ENCODE measurements at regions not wholly inside any gene's neighbourhood (a gene's known extent, or its start where the extent isn't known, plus 50 kb on each side); places are given as distances from the start of the nearest gene placed in this dataset.

DNA sequence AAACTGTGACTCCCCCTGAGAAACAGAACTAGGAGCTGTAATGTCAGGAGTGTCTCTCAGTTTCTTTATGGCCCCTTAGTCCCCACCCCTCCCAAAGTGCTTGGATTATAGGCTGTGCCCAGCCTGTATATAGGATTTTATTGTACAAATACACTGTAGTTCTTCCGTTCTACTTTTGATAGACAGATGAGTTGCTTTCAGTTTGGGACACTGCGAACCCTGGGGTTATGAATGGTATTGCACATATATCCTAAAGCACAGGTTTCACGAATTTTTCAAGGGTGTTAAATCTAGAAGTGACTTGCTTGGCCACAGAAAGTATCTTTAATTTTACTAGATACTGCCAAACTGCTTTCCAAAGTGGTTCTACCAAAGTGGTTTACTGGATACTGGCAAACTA, 152.9 kb upstream of the ATXN1 start:
- H3K9me3 ChIP-seq (ENCODE audit: control insufficient read depth, low read depth, low read length): no peaks in the 10 kb centered on the region
- H3K27ac ChIP-seq (ENCODE audit: low read length): no peak overlapping the region
- H3K9ac ChIP-seq (ENCODE audit: low read length): no peak overlapping the region
- no peaks in the 10 kb centered on the region for H3K4me1 ChIP-seq (ENCODE audit: control insufficient read depth, low read depth, low read length)
- H3K27me3 ChIP-seq (ENCODE audit: control insufficient read depth, insufficient read depth, low read length): no peaks in the 10 kb centered on the region
- H3K4me3 ChIP-seq (ENCODE audit: low read length): no peak overlapping the region
- H3K36me3 ChIP-seq (ENCODE audit: control insufficient read depth, low read depth, low read length): no peaks in the 10 kb centered on the region

DNA sequence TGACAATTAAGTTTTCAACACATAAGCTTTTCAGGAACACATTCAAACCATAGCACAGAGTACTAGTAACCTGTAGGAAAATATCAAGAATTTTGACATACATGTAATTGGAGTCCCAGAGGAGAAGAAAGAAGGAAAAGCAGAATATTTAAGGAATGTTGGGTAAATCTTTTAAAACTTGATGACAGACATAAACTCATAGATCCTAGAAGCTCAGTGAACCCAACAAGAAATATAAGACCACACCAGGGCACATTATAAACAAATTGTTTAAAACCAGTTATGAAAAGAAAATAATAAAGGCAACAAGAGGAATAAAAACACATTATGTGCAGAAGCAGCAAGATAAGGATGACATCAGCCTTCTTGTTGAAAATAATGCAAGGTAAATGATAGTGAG, 151.5 kb upstream of the ATXN1 start:
- Histone ChIP-seq H3K4me3 (ENCODE audit: low read length) (no peak overlapping the region), H3K27me3 (ENCODE audit: control insufficient read depth, insufficient read depth, low read length) (no peaks in the 10 kb centered on the region), H3K4me1 (ENCODE audit: control insufficient read depth, low read depth, low read length) (no peaks in the 10 kb centered on the region), H3K9me3 (ENCODE audit: control insufficient read depth, low read depth, low read length) (no peaks in the 10 kb centered on the region), H3K36me3 (ENCODE audit: control insufficient read depth, low read depth, low read length) (no peaks in the 10 kb centered on the region), H3K9ac (ENCODE audit: low read length) (no peak overlapping the region), H3K27ac (ENCODE audit: low read length) (no peak overlapping the region)

DNA sequence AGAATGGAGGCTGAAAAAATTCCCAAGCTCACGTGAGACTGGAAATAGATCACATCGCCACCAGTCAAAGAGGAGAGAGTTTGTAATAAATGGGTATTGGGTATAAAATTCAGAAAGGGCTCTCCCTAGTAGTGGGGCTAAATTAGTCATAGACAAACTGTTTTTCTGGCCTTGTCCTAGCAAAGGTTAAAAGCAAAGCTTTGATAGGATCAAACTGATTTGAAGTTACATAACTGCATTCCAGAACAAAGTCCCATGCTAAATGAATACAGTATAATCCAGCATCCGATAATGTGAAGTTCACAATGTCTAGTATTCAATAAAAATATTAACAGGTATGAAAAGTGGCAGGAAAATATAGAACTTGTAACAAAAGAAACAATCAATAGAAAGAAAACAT, 149.8 kb upstream of the ATXN1 start:
- Histone ChIP-seq H3K9ac (ENCODE audit: low read length) (no peak overlapping the region), H3K4me3 (ENCODE audit: low read length) (no peak overlapping the region), H3K4me1 (ENCODE audit: control insufficient read depth, low read depth, low read length) (no peaks in the 10 kb centered on the region), H3K27me3 (ENCODE audit: control insufficient read depth, insufficient read depth, low read length) (no peaks in the 10 kb centered on the region), H3K9me3 (ENCODE audit: control insufficient read depth, low read depth, low read length) (no peaks in the 10 kb centered on the region), H3K36me3 (ENCODE audit: control insufficient read depth, low read depth, low read length) (no peaks in the 10 kb centered on the region), H3K27ac (ENCODE audit: low read length) (no peak overlapping the region)

DNA sequence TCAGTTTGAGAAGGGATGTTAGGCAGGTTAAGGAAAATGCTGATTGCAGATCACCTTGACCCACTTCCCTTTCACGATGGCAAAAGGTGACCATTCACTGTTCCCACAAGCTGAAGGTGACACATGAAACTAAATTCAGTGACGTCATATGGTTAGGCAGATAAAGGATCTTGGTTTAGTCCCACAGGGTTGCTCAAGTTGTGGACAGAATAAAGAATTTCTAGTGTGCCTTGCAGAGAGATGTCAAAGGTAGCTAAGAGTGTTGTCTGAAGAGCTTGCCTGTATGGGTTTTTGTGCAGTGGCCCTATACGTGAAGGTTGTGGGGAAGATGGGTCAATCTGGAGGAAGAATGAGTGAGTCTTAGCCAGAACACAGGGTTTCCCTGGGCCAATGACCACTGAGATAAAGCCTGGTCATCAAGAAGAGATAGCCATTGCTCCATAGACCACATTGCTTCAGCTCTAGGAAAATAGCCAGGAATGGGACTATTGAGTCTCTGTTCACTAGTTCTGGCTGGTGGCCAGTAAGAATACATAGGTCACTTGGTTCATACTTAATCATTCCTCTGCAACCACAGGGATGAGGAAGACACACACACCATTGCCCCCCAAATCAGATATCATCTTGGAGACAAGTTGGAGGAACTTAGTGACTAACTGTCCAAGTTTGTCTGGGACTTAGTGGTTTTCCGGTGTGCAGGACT, 148.5 kb upstream of the ATXN1 start:
- no peaks in the 10 kb centered on the region for H3K27me3 ChIP-seq (ENCODE audit: control insufficient read depth, insufficient read depth, low read length)
- H3K4me1 ChIP-seq (ENCODE audit: control insufficient read depth, low read depth, low read length): no peaks in the 10 kb centered on the region
- no peak overlapping the region for H3K4me3 ChIP-seq (ENCODE audit: low read length)
- no peaks in the 10 kb centered on the region for H3K9me3 ChIP-seq (ENCODE audit: control insufficient read depth, low read depth, low read length)
- H3K9ac ChIP-seq (ENCODE audit: low read length): no peak overlapping the region
- H3K36me3 ChIP-seq (ENCODE audit: control insufficient read depth, low read depth, low read length): no peaks in the 10 kb centered on the region
- no peak overlapping the region for H3K27ac ChIP-seq (ENCODE audit: low read length)

DNA sequence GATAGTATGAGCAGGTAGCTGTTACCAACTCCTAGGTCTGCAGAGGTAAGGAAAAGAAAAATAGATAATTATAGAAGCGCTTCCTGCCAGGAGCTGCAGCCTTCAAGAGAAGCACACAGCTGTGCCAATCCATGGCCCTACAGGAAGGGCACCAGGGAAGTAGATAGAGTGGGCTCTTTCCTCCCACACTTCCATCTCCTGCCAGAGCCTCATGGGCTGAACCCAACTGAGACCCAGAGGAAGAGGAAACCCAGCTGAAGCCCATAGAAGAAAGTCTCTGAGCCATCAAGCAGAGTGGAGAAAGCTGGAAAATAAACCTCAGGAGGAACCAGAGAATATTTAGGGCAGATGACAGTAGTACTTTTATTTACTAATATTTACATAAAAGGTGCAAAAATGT, 146.7 kb upstream of the ATXN1 start:
- no peaks in the 10 kb centered on the region for H3K36me3 ChIP-seq (ENCODE audit: control insufficient read depth, low read depth, low read length)
- H3K9ac ChIP-seq (ENCODE audit: low read length): no peak overlapping the region
- no peaks in the 10 kb centered on the region for H3K4me1 ChIP-seq (ENCODE audit: control insufficient read depth, low read depth, low read length)
- H3K27me3 ChIP-seq (ENCODE audit: control insufficient read depth, insufficient read depth, low read length): no peaks in the 10 kb centered on the region
- no peak overlapping the region for H3K4me3 ChIP-seq (ENCODE audit: low read length)
- H3K9me3 ChIP-seq (ENCODE audit: control insufficient read depth, low read depth, low read length): no peaks in the 10 kb centered on the region
- no peak overlapping the region for H3K27ac ChIP-seq (ENCODE audit: low read length)

DNA sequence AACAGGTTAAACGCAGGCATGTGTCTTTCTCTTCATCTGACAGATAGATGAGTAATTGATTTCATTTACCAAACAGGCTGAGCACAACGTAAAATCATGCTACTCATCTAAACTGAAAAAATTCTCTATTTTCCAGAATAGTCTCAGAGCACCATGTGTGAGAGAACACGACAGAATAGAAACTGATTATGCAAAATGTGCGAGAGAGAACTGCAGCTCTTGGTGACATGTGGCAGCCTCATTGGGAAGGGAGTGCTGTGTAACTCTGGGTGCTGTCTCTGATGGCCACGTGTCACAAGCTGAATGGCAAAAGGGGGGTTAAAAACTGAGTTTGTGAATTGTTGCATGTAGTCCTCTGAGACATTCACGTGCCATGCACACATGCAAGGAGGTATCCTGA, 143.7 kb upstream of the ATXN1 start:
- no peaks in the 10 kb centered on the region for H3K4me1 ChIP-seq (ENCODE audit: control insufficient read depth, low read depth, low read length)
- H3K9ac ChIP-seq (ENCODE audit: low read length): no peak overlapping the region
- no peaks in the 10 kb centered on the region for H3K27me3 ChIP-seq (ENCODE audit: control insufficient read depth, insufficient read depth, low read length)
- no peaks in the 10 kb centered on the region for H3K36me3 ChIP-seq (ENCODE audit: control insufficient read depth, low read depth, low read length)
- H3K4me3 ChIP-seq (ENCODE audit: low read length): no peak overlapping the region
- no peak overlapping the region for H3K27ac ChIP-seq (ENCODE audit: low read length)
- H3K9me3 ChIP-seq (ENCODE audit: control insufficient read depth, low read depth, low read length): no peaks in the 10 kb centered on the region

DNA sequence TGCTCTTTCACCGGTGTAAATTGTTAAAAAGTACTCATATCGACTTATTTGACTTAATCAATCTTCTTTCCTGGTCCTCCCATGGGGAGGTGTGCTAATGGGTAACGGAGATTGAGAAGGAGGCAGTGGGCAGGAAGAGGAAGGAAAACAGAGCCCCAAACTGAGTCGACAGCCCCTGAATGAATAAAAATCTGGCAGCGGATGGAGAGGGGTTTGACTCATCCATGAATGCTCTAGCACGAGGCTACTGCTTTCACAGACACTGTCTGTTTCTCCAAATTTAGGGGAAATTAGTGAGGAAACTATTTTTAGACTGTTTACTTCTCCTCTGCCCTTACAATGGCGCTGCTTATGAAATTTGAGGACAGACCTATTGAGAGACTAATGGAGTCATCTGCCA, 142.2 kb upstream of the ATXN1 start:
- Histone ChIP-seq H3K4me1 (ENCODE audit: control insufficient read depth, low read depth, low read length) (peaks cover 5% of the 10 kb centered on the region), H3K27ac (ENCODE audit: low read length) (no peak overlapping the region)

DNA sequence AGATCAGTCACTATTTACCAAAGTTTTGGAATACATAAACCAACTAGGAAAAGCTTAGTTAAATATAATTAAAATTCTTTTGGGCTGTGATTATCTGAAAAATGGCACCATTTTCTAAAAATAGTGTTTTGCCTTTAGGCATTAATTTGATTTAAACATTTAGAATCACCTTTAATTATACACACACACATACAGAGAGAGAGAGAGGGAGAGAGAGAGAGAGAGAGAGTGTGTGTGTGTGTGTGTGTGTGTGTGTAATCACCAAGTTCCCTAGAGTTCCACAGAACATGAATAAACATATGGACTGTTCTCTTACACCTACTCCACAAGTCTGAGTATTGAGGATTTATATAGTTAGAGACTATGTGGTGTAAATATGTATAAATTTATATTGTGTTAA, 141.2 kb upstream of the ATXN1 start:
- Histone ChIP-seq H3K27me3 (ENCODE audit: control insufficient read depth, insufficient read depth, low read length) (no peaks in the 10 kb centered on the region), H3K27ac (ENCODE audit: low read length) (no peak overlapping the region), H3K9me3 (ENCODE audit: control insufficient read depth, low read depth, low read length) (no peaks in the 10 kb centered on the region), H3K9ac (ENCODE audit: low read length) (no peak overlapping the region), H3K36me3 (ENCODE audit: control insufficient read depth, low read depth, low read length) (no peaks in the 10 kb centered on the region), H3K4me3 (ENCODE audit: low read length) (no peak overlapping the region), H3K4me1 (ENCODE audit: control insufficient read depth, low read depth, low read length) (peaks cover 5% of the 10 kb centered on the region)

More for the DNA sequence above, 142.2 kb upstream of the ATXN1 start:
- Histone ChIP-seq H3K4me3 (ENCODE audit: low read length) (no peak overlapping the region), H3K36me3 (ENCODE audit: control insufficient read depth, low read depth, low read length) (no peaks in the 10 kb centered on the region), H3K9me3 (ENCODE audit: control insufficient read depth, low read depth, low read length) (no peaks in the 10 kb centered on the region), H3K9ac (ENCODE audit: low read length) (no peak overlapping the region), H3K27me3 (ENCODE audit: control insufficient read depth, insufficient read depth, low read length) (no peaks in the 10 kb centered on the region)

DNA sequence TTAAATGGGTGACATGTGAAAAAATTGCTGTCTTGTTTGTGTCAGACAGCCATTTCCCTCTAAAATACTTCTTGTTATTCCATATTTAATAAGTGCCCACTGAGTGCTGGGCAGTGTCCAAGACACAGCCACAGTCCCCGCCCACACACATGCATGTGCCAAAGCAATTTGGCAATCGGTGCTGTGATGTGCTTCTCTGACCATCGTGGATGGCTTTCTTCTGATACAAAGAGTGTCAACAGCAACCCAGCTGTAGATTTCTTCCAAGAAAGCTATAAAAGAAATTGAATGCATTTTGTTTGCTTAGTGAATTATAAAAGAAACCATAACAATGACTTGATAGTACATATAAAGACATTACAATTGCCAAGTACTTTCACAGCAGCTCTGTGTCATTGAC, 140.5 kb upstream of the ATXN1 start:
- Histone ChIP-seq H3K4me1 (ENCODE audit: control insufficient read depth, low read depth, low read length) (peaks cover 5% of the 10 kb centered on the region), H3K9ac (ENCODE audit: low read length) (no peak overlapping the region), H3K36me3 (ENCODE audit: control insufficient read depth, low read depth, low read length) (no peaks in the 10 kb centered on the region), H3K27me3 (ENCODE audit: control insufficient read depth, insufficient read depth, low read length) (no peaks in the 10 kb centered on the region), H3K4me3 (ENCODE audit: low read length) (no peak overlapping the region), H3K9me3 (ENCODE audit: control insufficient read depth, low read depth, low read length) (no peaks in the 10 kb centered on the region), H3K27ac (ENCODE audit: low read length) (no peak overlapping the region)

DNA sequence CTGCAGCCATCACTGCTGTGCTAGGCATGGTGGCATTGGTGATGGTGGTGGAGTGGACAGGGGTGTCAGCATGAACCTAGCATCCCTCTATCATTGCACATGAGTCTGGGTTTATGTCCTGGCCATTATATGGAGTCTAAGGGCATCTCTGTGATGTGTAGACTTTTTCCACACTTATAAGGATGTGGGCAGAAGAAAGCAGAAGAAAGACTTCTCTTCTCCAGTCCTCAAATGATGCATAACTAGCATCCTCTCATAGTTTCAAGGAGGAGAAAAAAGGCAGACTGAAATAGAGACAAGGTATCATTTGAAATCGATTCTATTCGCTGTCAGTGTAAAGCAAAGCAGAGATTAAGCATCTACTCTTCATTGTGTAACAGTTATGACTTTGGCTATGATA, 140.0 kb upstream of the ATXN1 start:
- H3K4me1 ChIP-seq (ENCODE audit: control insufficient read depth, low read depth, low read length): peaks cover 5% of the 10 kb centered on the region
- H3K36me3 ChIP-seq (ENCODE audit: control insufficient read depth, low read depth, low read length): no peaks in the 10 kb centered on the region
- H3K4me3 ChIP-seq (ENCODE audit: low read length): no peak overlapping the region
- H3K9me3 ChIP-seq (ENCODE audit: control insufficient read depth, low read depth, low read length): no peaks in the 10 kb centered on the region
- no peak overlapping the region for H3K27ac ChIP-seq (ENCODE audit: low read length)
- no peaks in the 10 kb centered on the region for H3K27me3 ChIP-seq (ENCODE audit: control insufficient read depth, insufficient read depth, low read length)
- H3K9ac ChIP-seq (ENCODE audit: low read length): no peak overlapping the region

DNA sequence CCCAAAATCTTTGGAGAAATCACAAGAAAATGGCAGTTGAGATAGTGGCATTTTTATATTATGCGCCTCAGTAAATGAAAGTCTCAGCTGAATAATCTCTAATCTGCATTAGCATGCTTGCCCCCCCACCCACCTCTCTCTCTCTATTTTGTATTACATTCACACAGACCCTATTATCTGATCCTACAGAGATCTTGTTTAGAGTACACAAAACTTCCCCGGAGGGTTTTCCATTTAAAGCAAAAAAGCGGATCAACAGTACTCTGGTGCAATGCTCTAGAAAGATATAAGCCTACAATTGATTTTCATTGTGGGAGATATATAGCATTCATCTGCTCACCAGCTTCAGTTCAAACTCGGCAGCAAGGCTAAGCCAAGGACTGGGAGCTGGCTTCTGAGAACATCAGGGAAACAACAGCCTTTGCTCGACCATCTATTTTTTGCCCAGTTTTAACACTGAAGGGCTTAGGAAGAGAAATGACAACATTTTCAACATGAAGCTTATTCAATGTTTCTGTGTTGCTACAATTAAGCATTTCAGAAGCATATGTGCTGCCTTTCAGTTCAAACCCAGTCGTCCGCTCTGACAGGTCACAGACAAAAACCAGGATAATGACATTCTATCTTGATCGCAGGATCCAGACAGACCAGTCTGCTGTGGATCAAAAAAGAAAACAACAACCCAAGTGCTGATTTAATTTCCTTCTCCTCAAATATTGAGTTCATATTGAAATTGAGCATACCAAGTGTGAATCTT, 137.6 kb upstream of the ATXN1 start:
- Histone ChIP-seq H3K9me3 (ENCODE audit: control insufficient read depth, low read depth, low read length) (no peaks in the 10 kb centered on the region), H3K27ac (ENCODE audit: low read length) (no peak overlapping the region), H3K27me3 (ENCODE audit: control insufficient read depth, insufficient read depth, low read length) (no peaks in the 10 kb centered on the region), H3K4me3 (ENCODE audit: low read length) (no peak overlapping the region), H3K36me3 (ENCODE audit: control insufficient read depth, low read depth, low read length) (no peaks in the 10 kb centered on the region), H3K4me1 (ENCODE audit: control insufficient read depth, low read depth, low read length) (peaks cover 5% of the 10 kb centered on the region), H3K9ac (ENCODE audit: low read length) (no peak overlapping the region)

DNA sequence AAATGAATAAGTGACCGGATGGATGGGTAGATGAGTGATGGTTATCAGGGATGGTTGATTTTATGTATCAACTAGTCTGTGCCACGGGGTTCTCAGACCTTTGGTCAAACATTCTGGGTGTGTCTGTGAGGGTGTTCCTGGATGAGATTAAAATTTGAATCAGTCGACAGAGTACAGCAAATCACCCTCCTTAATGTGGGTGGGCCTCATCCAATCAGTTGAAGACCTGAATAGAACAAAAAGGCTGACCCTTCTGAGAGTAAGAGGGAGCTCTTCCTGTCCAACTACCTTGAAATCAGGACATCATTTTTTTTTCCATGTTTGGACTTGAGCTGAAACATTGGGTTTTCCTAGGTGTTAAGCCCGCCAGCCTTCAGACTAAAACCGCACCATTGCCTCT, 136.4 kb upstream of the ATXN1 start:
- no peak overlapping the region for H3K9ac ChIP-seq (ENCODE audit: low read length)
- H3K9me3 ChIP-seq (ENCODE audit: control insufficient read depth, low read depth, low read length): no peaks in the 10 kb centered on the region
- H3K27me3 ChIP-seq (ENCODE audit: control insufficient read depth, insufficient read depth, low read length): no peaks in the 10 kb centered on the region
- peaks cover 5% of the 10 kb centered on the region for H3K4me1 ChIP-seq (ENCODE audit: control insufficient read depth, low read depth, low read length)
- no peaks in the 10 kb centered on the region for H3K36me3 ChIP-seq (ENCODE audit: control insufficient read depth, low read depth, low read length)
- no peak overlapping the region for H3K27ac ChIP-seq (ENCODE audit: low read length)
- no peak overlapping the region for H3K4me3 ChIP-seq (ENCODE audit: low read length)
